ENCODE measurements at regions not wholly inside any gene's neighbourhood (a gene's known extent, or its start where the extent isn't known, plus 50 kb on each side); places are given as distances from the start of the nearest gene placed in this dataset.

DNA sequence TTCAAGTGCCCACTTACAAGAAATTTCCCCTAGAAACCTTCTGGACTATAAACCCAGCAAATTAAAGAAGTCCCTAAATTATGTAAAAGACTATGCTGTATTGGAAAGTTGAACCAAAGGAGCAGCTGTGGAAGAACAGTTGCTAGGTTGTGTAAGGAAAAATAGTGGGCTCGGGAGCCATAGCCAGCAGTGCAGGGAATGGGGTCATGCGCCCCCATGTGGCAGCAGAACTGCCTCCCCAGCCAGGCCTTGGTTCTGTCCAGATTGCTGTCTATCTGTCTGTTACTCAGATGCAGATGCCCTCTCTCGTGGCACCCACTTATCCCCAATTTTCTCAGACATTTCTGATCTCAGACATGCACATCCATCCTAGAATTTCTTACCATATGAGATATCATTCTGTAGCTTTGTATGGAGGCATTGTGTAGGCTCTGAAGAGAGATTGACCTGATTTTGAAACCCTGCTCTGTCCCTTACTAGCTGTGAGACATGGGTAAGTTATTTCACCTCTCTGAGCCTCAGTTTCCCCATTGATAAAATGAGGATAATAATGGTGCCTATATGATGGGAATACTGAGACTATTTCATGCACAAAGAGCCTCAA lies 258.3 kb downstream of the SS18 start:
- intact Hi-C loops (cut with micrococcal nuclease) = loop anchor here (1.0 to 5.0 kb wide), 8 partner anchors 269 to 1288 kb away; partner anchors contain the start of gene ZNF521
- no peaks in the 10 kb centered on the region for H3K9me1 ChIP-seq (replicated peaks; ENCODE audit: control insufficient read depth, extremely low read depth, insufficient read depth, low read length)
- FAIRE-seq (peak; percentile 89), DNase-seq (ENCODE audit: low read depth, low spot score) (peak; percentile 73)
- no peaks in the 10 kb centered on the region for H3K79me2 ChIP-seq (ENCODE audit: control insufficient read depth, insufficient read depth, low read length)
- no peak overlapping the region for H3K27ac ChIP-seq (ENCODE audit: insufficient read depth, low read depth, low read length)
- H3K4me3 ChIP-seq (replicated peaks in 1 of 3; ENCODE audit: insufficient read depth in 1 of 3, low read depth in 1 of 3, low read length in 3 of 3) = no peak overlapping the region
- H3K27me3 ChIP-seq (ENCODE audit: control insufficient read depth in 2 of 2, insufficient read depth in 2 of 2, low read length in 2 of 2) = peaks cover 0 to 5% of the 10 kb centered on the region in 2 experiments
- CTCF ChIA-PET = interaction anchor here (0.5 to 2.4 kb wide), 14 partner anchors 8 to 1289 kb away, joined by 3 to 17 read pairs (median 3); partner anchors contain the start of gene ZNF521
- no peaks in the 10 kb centered on the region for H3K36me3 ChIP-seq (ENCODE audit: control insufficient read depth in 2 of 2, extremely low read depth in 1 of 2, insufficient read depth in 2 of 2, low read length in 2 of 2)
- no peak overlapping the region for H3K4me2 ChIP-seq (ENCODE audit: insufficient read depth, low read length)
- H3K9me3 ChIP-seq (replicated peaks; ENCODE audit: control insufficient read depth, insufficient read depth, low read length) = no peaks in the 10 kb centered on the region
- H2AFZ ChIP-seq (ENCODE audit: low read depth, low read length) = no peak overlapping the region
- TF ChIP-seq CTCF (IDR thresholded peaks at IDR 0.05; ENCODE audit: extremely low read depth in 1 of 2, insufficient read depth in 1 of 2, low read depth in 1 of 2, low read length in 2 of 2) (peak; percentile 83 to 96), GATA2 (IDR thresholded peaks at IDR 0.05; ENCODE audit: insufficient read depth, insufficient read length, low read depth, low read length) (no peak)
- BruUV-seq (replicated peaks) = no TSS peak
- no peaks in the 10 kb centered on the region for H4K20me1 ChIP-seq (replicated peaks; ENCODE audit: control insufficient read depth, extremely low read depth, insufficient read depth, low read length)
- POLR2A ChIA-PET = no interaction called here
- no peak overlapping the region for H3K9ac ChIP-seq (replicated peaks; ENCODE audit: extremely low read depth, insufficient read depth, low read length)
- peaks cover 4% of the 10 kb centered on the region for H3K4me1 ChIP-seq (ENCODE audit: control insufficient read depth, extremely low read depth, insufficient read depth, low read length)
- dilution Hi-C loops (cut with MboI; ENCODE audit: extremely low pct_ligation_motif_present, low sequenced_read_pairs) = no loop called here

- Histone ChIP-seq H3K27me3 (ENCODE audit: control insufficient read depth in 2 of 2, insufficient read depth in 2 of 2, low read length in 2 of 2) (peaks cover 0 to 5% of the 10 kb centered on the region in 2 experiments), H3K4me2 (ENCODE audit: insufficient read depth, low read length) (no peak overlapping the region), H3K4me3 (replicated peaks in 1 of 3; ENCODE audit: insufficient read depth in 1 of 3, low read depth in 1 of 3, low read length in 3 of 3) (no peak overlapping the region), H3K9me1 (replicated peaks; ENCODE audit: control insufficient read depth, extremely low read depth, insufficient read depth, low read length) (no peaks in the 10 kb centered on the region), H3K9me3 (replicated peaks; ENCODE audit: control insufficient read depth, insufficient read depth, low read length) (no peaks in the 10 kb centered on the region), H4K20me1 (replicated peaks; ENCODE audit: control insufficient read depth, extremely low read depth, insufficient read depth, low read length) (no peaks in the 10 kb centered on the region), H3K79me2 (ENCODE audit: control insufficient read depth, insufficient read depth, low read length) (no peaks in the 10 kb centered on the region), H3K36me3 (ENCODE audit: control insufficient read depth in 2 of 2, extremely low read depth in 1 of 2, insufficient read depth in 2 of 2, low read length in 2 of 2) (no peaks in the 10 kb centered on the region), H2AFZ (ENCODE audit: low read depth, low read length) (no peak overlapping the region), H3K9ac (replicated peaks; ENCODE audit: extremely low read depth, insufficient read depth, low read length) (no peak overlapping the region), H3K4me1 (ENCODE audit: control insufficient read depth, extremely low read depth, insufficient read depth, low read length) (peaks cover 4% of the 10 kb centered on the region), H3K27ac (ENCODE audit: insufficient read depth, low read depth, low read length) (no peak overlapping the region)
- BruUV-seq (replicated peaks) = no TSS peak
- ChIA-PET POLR2A (no interaction called here), CTCF (interaction anchor here (0.6 to 2.4 kb wide), 9 partner anchors 9 to 1288 kb away, joined by 3 to 17 read pairs (median 5); partner anchors contain the start of gene ZNF521)
- intact Hi-C loops (cut with micrococcal nuclease) (loop anchor here (5.0 kb wide), 1 partner anchor 519 kb away; no protein-coding TSS in a partner anchor), dilution Hi-C loops (cut with MboI; ENCODE audit: extremely low pct_ligation_motif_present, low sequenced_read_pairs) (no loop called here)
- TF ChIP-seq FOS (IDR thresholded peaks at IDR 0.05; ENCODE audit: borderline replicate concordance, insufficient read depth, low read length) (no peak), MYC (IDR thresholded peaks at IDR 0.05; ENCODE audit: low read depth, low read length) (no peak), JUN (IDR thresholded peaks at IDR 0.05; ENCODE audit: borderline replicate concordance, insufficient read depth, insufficient read length, low read depth) (no peak), MAX (IDR thresholded peaks at IDR 0.05; ENCODE audit: insufficient read depth, insufficient read length) (no peak), POLR2A (IDR thresholded peaks at IDR 0.05; ENCODE audit: low read depth, low read length) (no peak), EZH2 (IDR thresholded peaks at IDR 0.05; ENCODE audit: borderline replicate concordance, low read depth, low read length, severe bottlenecking) (no peak), CTCF (IDR thresholded peaks at IDR 0.05; ENCODE audit: extremely low read depth in 1 of 2, insufficient read depth in 1 of 2, low read depth in 1 of 2, low read length in 2 of 2) (no peak), GATA2 (IDR thresholded peaks at IDR 0.05; ENCODE audit: insufficient read depth, insufficient read length, low read depth, low read length) (no peak), POLR2AphosphoS5 (IDR thresholded peaks at IDR 0.05; ENCODE audit: insufficient read depth, low read depth, low read length) (no peak)
- DNase-seq (ENCODE audit: low read depth, low spot score) (no peak), FAIRE-seq (peak; percentile 8)
These were observed 259.1 kb downstream of the SS18 start for GRCh38 chr18:25831301-25831701.
